Neural progenitor cell (in vitro differentiated cells): ENCODE measurements at regions not wholly inside any gene's neighbourhood (a gene's known extent, or its start where the extent isn't known, plus 50 kb on each side); places are given as distances from the start of the nearest gene placed in this dataset.

ENCODE experiments used
- DNase-seq: peaks from one replicate; pipeline ENCODE4 v3.0.0-alpha.2; 2016; ENCODE audit warnings: low spot score
- H2AFZ ChIP-seq: fragments of 200-600 bp; sonication (generic); replicated peaks from 2 replicates; pipeline ENCODE4 v1.6.1; 2016; ENCODE audit warnings: antibody characterized with exemption
- H3F3A ChIP-seq: fragments of 200-600 bp; sonication (generic); 2 replicates; pipeline ENCODE4 v1.6.1; 2016; ENCODE audit warnings: antibody characterized with exemption, low read depth
- H3K27ac ChIP-seq: fragments of 200-600 bp; sonication (generic); 2 replicates; pipeline ENCODE4 v1.5.1; 2016; ENCODE audit warnings: mild to moderate bottlenecking
- H3K27me3 ChIP-seq: fragments of 200-600 bp; sonication (generic); 2 replicates; pipeline ENCODE4 v1.6.1; 2016; ENCODE audit warnings: mild to moderate bottlenecking, moderate library complexity
- H3K36me3 ChIP-seq: fragments of 200-600 bp; sonication (generic); 2 replicates; pipeline ENCODE4 v1.5.1; 2016
- H3K4me1 ChIP-seq: fragments of 200-600 bp; sonication (generic); 2 replicates; pipeline ENCODE4 v1.6.1; 2016; ENCODE audit warnings: mixed run types
- H3K4me2 ChIP-seq: fragments of 200-600 bp; sonication (generic); 2 replicates; pipeline ENCODE4 v1.6.1; 2016
- H3K4me3 ChIP-seq: fragments of 200-600 bp; sonication (generic); 2 replicates; pipeline ENCODE4 v1.5.1; 2016
- H3K79me2 ChIP-seq: fragments of 200-600 bp; sonication (generic); 2 replicates; pipeline ENCODE4 v1.6.1; 2016; ENCODE audit warnings: low read depth
- H3K9ac ChIP-seq: fragments of 200-600 bp; sonication (generic); 2 replicates; pipeline ENCODE4 v1.6.1; 2016
- H3K9me3 ChIP-seq: fragments of 200-600 bp; sonication (generic); 2 replicates; pipeline ENCODE4 v1.5.1; 2016; ENCODE audit warnings: low read depth
- H4K20me1 ChIP-seq: fragments of 200-600 bp; sonication (generic); 2 replicates; pipeline ENCODE4 v1.6.1; 2016; ENCODE audit warnings: low read depth
- H3K27ac Mint-ChIP-seq: 3 replicates; pipeline ENCODE4 v1.8.0; 2021; ENCODE audit warnings: mixed read lengths
- H3K27me3 Mint-ChIP-seq: 2 replicates; pipeline ENCODE4 v1.8.0; 2022; ENCODE audit warnings: low read depth, mild to moderate bottlenecking, inconsistent platforms, moderate library complexity, mixed read lengths; ENCODE audit not compliant: insufficient read depth
- H3K36me3 Mint-ChIP-seq: 3 replicates; pipeline ENCODE4 v1.8.0; 2021; ENCODE audit warnings: mixed read lengths
- H3K4me1 Mint-ChIP-seq: 3 replicates; pipeline ENCODE4 v1.8.0; 2021; ENCODE audit warnings: mixed read lengths
- H3K4me3 Mint-ChIP-seq: 3 replicates; pipeline ENCODE4 v1.8.0; 2021; ENCODE audit warnings: mild to moderate bottlenecking, moderate library complexity, mixed read lengths
- H3K9me3 Mint-ChIP-seq: 3 replicates; pipeline ENCODE4 v1.8.0; 2020; ENCODE audit warnings: mixed read lengths
- EZH2 ChIP-seq: fragments of 200-600 bp; sonication (generic); IDR thresholded peaks from 2 replicates; pipeline ENCODE4 v1.6.1; 2017; ENCODE audit warnings: antibody characterized with exemption, mild to moderate bottlenecking, moderate library complexity
- EZH2phosphoT487 ChIP-seq: fragments of 200-600 bp; sonication (generic); IDR thresholded peaks from 2 replicates; pipeline ENCODE4 v1.6.1; 2017; ENCODE audit warnings: antibody characterized with exemption
- TF ChIP-seq, protein P1 (sequence below): fragments of 200-600 bp; sonication (generic); IDR thresholded peaks from 2 replicates; pipeline ENCODE4 v1.5.1; 2017; ENCODE audit warnings: antibody characterized with exemption, mild to moderate bottlenecking

GRCh38 chrX:20383477-20383876 is 116.8 kb upstream of the RPS6KA3 start:
- H3K27ac ChIP-seq: no peak overlapping the region
- no peaks in the 10 kb centered on the region for H3K79me2 ChIP-seq
- no peak overlapping the region for H3K27ac Mint-ChIP-seq
- H4K20me1 ChIP-seq: no peaks in the 10 kb centered on the region
- no peak overlapping the region for H3K4me2 ChIP-seq
- no peaks in the 10 kb centered on the region for H3F3A ChIP-seq
- H3K4me1 ChIP-seq: no peaks in the 10 kb centered on the region
- no peak for TF ChIP-seq EZH2phosphoT487
- no peaks in the 10 kb centered on the region for H3K36me3 Mint-ChIP-seq
- peaks cover 2% of the 10 kb centered on the region for H3K9me3 Mint-ChIP-seq
- DNase-seq: no peak
- no peaks in the 10 kb centered on the region for H3K27me3 Mint-ChIP-seq
- H3K4me1 Mint-ChIP-seq: no peaks in the 10 kb centered on the region
- no peaks in the 10 kb centered on the region for H3K27me3 ChIP-seq
- H3K9ac ChIP-seq: no peak overlapping the region
- no peaks in the 10 kb centered on the region for H3K9me3 ChIP-seq
- H2AFZ ChIP-seq: no peak overlapping the region
- H3K36me3 ChIP-seq: no peaks in the 10 kb centered on the region
- no peak overlapping the region for H3K4me3 ChIP-seq
- H3K4me3 Mint-ChIP-seq: no peak overlapping the region

GRCh38 chrX:20382518-20383297 is 116.0 kb upstream of the RPS6KA3 start:
- Histone ChIP-seq H3K27me3 (no peaks in the 10 kb centered on the region), H3K9ac (no peak overlapping the region), H3K9me3 (no peaks in the 10 kb centered on the region), H3K36me3 (no peaks in the 10 kb centered on the region), H3K4me3 (no peak overlapping the region), H4K20me1 (no peaks in the 10 kb centered on the region), H2AFZ (no peak overlapping the region), H3K27ac (no peak overlapping the region), H3F3A (no peaks in the 10 kb centered on the region), H3K4me1 (no peaks in the 10 kb centered on the region), H3K4me2 (no peak overlapping the region), H3K79me2 (no peaks in the 10 kb centered on the region)
- no peaks in the 10 kb centered on the region for H3K36me3 Mint-ChIP-seq
- H3K27ac Mint-ChIP-seq: no peak overlapping the region
- H3K27me3 Mint-ChIP-seq: no peaks in the 10 kb centered on the region
- no peak for TF ChIP-seq EZH2
- no peak for TF ChIP-seq EZH2phosphoT487
- TF ChIP-seq, protein P1, sequence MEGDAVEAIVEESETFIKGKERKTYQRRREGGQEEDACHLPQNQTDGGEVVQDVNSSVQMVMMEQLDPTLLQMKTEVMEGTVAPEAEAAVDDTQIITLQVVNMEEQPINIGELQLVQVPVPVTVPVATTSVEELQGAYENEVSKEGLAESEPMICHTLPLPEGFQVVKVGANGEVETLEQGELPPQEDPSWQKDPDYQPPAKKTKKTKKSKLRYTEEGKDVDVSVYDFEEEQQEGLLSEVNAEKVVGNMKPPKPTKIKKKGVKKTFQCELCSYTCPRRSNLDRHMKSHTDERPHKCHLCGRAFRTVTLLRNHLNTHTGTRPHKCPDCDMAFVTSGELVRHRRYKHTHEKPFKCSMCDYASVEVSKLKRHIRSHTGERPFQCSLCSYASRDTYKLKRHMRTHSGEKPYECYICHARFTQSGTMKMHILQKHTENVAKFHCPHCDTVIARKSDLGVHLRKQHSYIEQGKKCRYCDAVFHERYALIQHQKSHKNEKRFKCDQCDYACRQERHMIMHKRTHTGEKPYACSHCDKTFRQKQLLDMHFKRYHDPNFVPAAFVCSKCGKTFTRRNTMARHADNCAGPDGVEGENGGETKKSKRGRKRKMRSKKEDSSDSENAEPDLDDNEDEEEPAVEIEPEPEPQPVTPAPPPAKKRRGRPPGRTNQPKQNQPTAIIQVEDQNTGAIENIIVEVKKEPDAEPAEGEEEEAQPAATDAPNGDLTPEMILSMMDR: no peak
- peaks cover 2% of the 10 kb centered on the region for H3K9me3 Mint-ChIP-seq
- H3K4me1 Mint-ChIP-seq: no peaks in the 10 kb centered on the region
- H3K4me3 Mint-ChIP-seq: no peak overlapping the region
- no peak for DNase-seq

GRCh38 chrX:20382082-20382481 is 115.4 kb upstream of the RPS6KA3 start:
- H3K9me3 ChIP-seq: no peaks in the 10 kb centered on the region

More at GRCh38 chrX:20382082-20382481, 115.4 kb upstream of the RPS6KA3 start:
- Histone ChIP-seq H3K27me3 (no peaks in the 10 kb centered on the region), H3K36me3 (no peaks in the 10 kb centered on the region), H2AFZ (no peak overlapping the region), H4K20me1 (no peaks in the 10 kb centered on the region), H3K4me1 (no peaks in the 10 kb centered on the region), H3K9ac (no peak overlapping the region), H3F3A (no peaks in the 10 kb centered on the region), H3K27ac (no peak overlapping the region), H3K79me2 (no peaks in the 10 kb centered on the region), H3K4me2 (no peak overlapping the region), H3K4me3 (no peak overlapping the region)
- TF ChIP-seq EZH2 (no peak), EZH2phosphoT487 (no peak)
- TF ChIP-seq, protein P1: no peak
- H3K9me3 Mint-ChIP-seq: peaks cover 2% of the 10 kb centered on the region
- DNase-seq: no peak
- H3K27me3 Mint-ChIP-seq: no peaks in the 10 kb centered on the region
- H3K4me3 Mint-ChIP-seq: no peak overlapping the region
- H3K36me3 Mint-ChIP-seq: no peaks in the 10 kb centered on the region
- no peaks in the 10 kb centered on the region for H3K4me1 Mint-ChIP-seq
- no peak overlapping the region for H3K27ac Mint-ChIP-seq
